H9 (cell line): ENCODE measurements at regions not wholly inside any gene's neighbourhood (a gene's known extent, or its start where the extent isn't known, plus 50 kb on each side); places are given as distances from the start of the nearest gene placed in this dataset.

ENCODE experiments used
- DNase-seq: peaks from one replicate; pipeline ENCODE4 v3.0.0-alpha.2; 2017
- H2AFZ ChIP-seq: one replicate; pipeline ENCODE4 v1.6.1; 2013; ENCODE audit warnings: mild to moderate bottlenecking, low read length, control low read depth, moderate library complexity
- H2AK5ac ChIP-seq: 2 replicates; pipeline ENCODE4 v1.6.1; 2013; ENCODE audit warnings: low read length, control low read depth, mixed read lengths; ENCODE audit not compliant: insufficient read length
- H2BK120ac ChIP-seq: one replicate; pipeline ENCODE4 v1.6.1; 2013; ENCODE audit warnings: low read depth, mild to moderate bottlenecking, low read length, control low read depth, inconsistent platforms; ENCODE audit not compliant: poor library complexity, severe bottlenecking
- H2BK12ac ChIP-seq: 2 replicates; pipeline ENCODE4 v1.6.1; 2013; ENCODE audit warnings: low read length, control low read depth, mixed read lengths, low read depth; ENCODE audit not compliant: insufficient read length
- H2BK15ac ChIP-seq: 2 replicates; pipeline ENCODE4 v1.6.1; 2013; ENCODE audit warnings: low read depth, low read length, control low read depth
- H2BK20ac ChIP-seq: one replicate; pipeline ENCODE4 v1.6.1; 2013; ENCODE audit warnings: low read depth, mild to moderate bottlenecking, low read length, control low read depth, inconsistent platforms; ENCODE audit not compliant: poor library complexity, severe bottlenecking
- H2BK5ac ChIP-seq: 2 replicates; pipeline ENCODE4 v1.6.1; 2013; ENCODE audit warnings: low read length, control low read depth, mixed read lengths; ENCODE audit not compliant: insufficient read length
- H3K14ac ChIP-seq: 2 replicates; pipeline ENCODE4 v1.6.1; 2013; ENCODE audit warnings: low read length, control low read depth; ENCODE audit not compliant: insufficient read depth
- H3K18ac ChIP-seq: 2 replicates; pipeline ENCODE4 v1.6.1; 2013; ENCODE audit warnings: low read depth, mild to moderate bottlenecking, mixed read lengths, low read length, control low read depth; ENCODE audit not compliant: insufficient read length
- H3K23ac ChIP-seq: 2 replicates; pipeline ENCODE4 v1.6.1; 2013; ENCODE audit warnings: low read length, control low read depth, mixed read lengths, low read depth; ENCODE audit not compliant: insufficient read length
- H3K23me2 ChIP-seq: 2 replicates; pipeline ENCODE4 v1.6.1; 2013; ENCODE audit warnings: low read depth, mild to moderate bottlenecking, mixed read lengths, low read length, control low read depth; ENCODE audit not compliant: insufficient read length, poor library complexity, severe bottlenecking
- H3K27ac ChIP-seq: 2 replicates; pipeline ENCODE4 v1.5.1; 2013; ENCODE audit warnings: low read length, control low read depth, mixed read lengths, low read depth; ENCODE audit not compliant: insufficient read length
- H3K27me3 ChIP-seq: 2 replicates; pipeline ENCODE4 v1.6.1; 2013; ENCODE audit warnings: low read length, control low read depth, inconsistent platforms; ENCODE audit not compliant: insufficient read depth
- H3K4ac ChIP-seq: 2 replicates; pipeline ENCODE4 v1.6.1; 2013; ENCODE audit warnings: low read depth, mild to moderate bottlenecking, control low read depth, inconsistent platforms, low read length, moderate library complexity
- H3K4me1 ChIP-seq: 2 replicates; pipeline ENCODE4 v1.6.1; 2013; ENCODE audit warnings: low read length, control low read depth, inconsistent platforms; ENCODE audit not compliant: insufficient read depth
- H3K4me2 ChIP-seq: 2 replicates; pipeline ENCODE4 v1.6.1; 2013; ENCODE audit warnings: low read length, control low read depth, mixed read lengths; ENCODE audit not compliant: insufficient read length, insufficient read depth
- H3K56ac ChIP-seq: 2 replicates; pipeline ENCODE4 v1.6.1; 2013; ENCODE audit warnings: low read depth, mild to moderate bottlenecking, mixed read lengths, low read length, control low read depth; ENCODE audit not compliant: insufficient read length
- H3K79me1 ChIP-seq: 2 replicates; pipeline ENCODE4 v1.6.1; 2013; ENCODE audit warnings: low read depth, mild to moderate bottlenecking, moderate library complexity, low read length, control low read depth, inconsistent platforms; ENCODE audit not compliant: insufficient read depth, poor library complexity, severe bottlenecking
- H3K79me2 ChIP-seq: 2 replicates; pipeline ENCODE4 v1.6.1; 2013; ENCODE audit warnings: low read length, control low read depth, inconsistent platforms; ENCODE audit not compliant: insufficient read depth
- H3K9ac ChIP-seq: 2 replicates; pipeline ENCODE4 v1.6.1; 2013; ENCODE audit warnings: low read length, control low read depth, mixed read lengths; ENCODE audit not compliant: insufficient read length; ENCODE audit errors: extremely low read depth
- H3K9me3 ChIP-seq: one replicate; pipeline ENCODE4 v1.6.1; 2013; ENCODE audit warnings: low read depth, low read length, inconsistent platforms; ENCODE audit not compliant: control insufficient read depth
- H3T11ph ChIP-seq: one replicate; pipeline ENCODE4 v1.6.1; 2013; ENCODE audit warnings: mild to moderate bottlenecking, low read length, control low read depth, inconsistent platforms
- H4K20me1 ChIP-seq: one replicate; pipeline ENCODE4 v1.6.1; 2013; ENCODE audit not compliant: control insufficient read depth, insufficient read length, insufficient read depth
- H4K5ac ChIP-seq: 2 replicates; pipeline ENCODE4 v1.6.1; 2013; ENCODE audit warnings: low read depth, mild to moderate bottlenecking, mixed read lengths, low read length, control low read depth; ENCODE audit not compliant: insufficient read length
- H4K8ac ChIP-seq: replicated peaks from 2 replicates; pipeline ENCODE4 v1.6.1; 2013; ENCODE audit warnings: low read length, control low read depth, mixed read lengths, low read depth; ENCODE audit not compliant: insufficient read length
- H4K91ac ChIP-seq: 2 replicates; pipeline ENCODE4 v1.6.1; 2013; ENCODE audit warnings: low read depth, mild to moderate bottlenecking, moderate library complexity, mixed read lengths, low read length, control low read depth; ENCODE audit not compliant: insufficient read length
- H3K27ac Mint-ChIP-seq, 3 experiments: 2 replicates in 2 of 3; 3 replicates in 1 of 3; pipeline ENCODE4 v1.8.0; 2020 to 2021; ENCODE audit warnings: mixed read lengths in 3 of 3, mild to moderate bottlenecking in 1 of 3, moderate library complexity in 1 of 3
- H3K27me3 Mint-ChIP-seq: 2 replicates; pipeline ENCODE4 v1.8.0; 2021; ENCODE audit warnings: low read depth, mild to moderate bottlenecking, moderate library complexity, mixed read lengths
- H3K36me3 Mint-ChIP-seq, 3 experiments: 2 replicates in 2 of 3; 3 replicates in 1 of 3; pipeline ENCODE4 v1.8.0; 2020 to 2021; ENCODE audit warnings: low read depth in 3 of 3, mixed read lengths in 3 of 3; ENCODE audit not compliant: insufficient read depth in 1 of 3
- H3K4me1 Mint-ChIP-seq, 2 experiments: 2 replicates each; pipeline ENCODE4 v1.8.0; 2020; ENCODE audit warnings: mixed read lengths in 2 of 2
- H3K4me3 Mint-ChIP-seq, 2 experiments: 2 replicates in 1 of 2; 3 replicates in 1 of 2; pipeline ENCODE4 v1.8.0; 2020 to 2021; ENCODE audit warnings: mild to moderate bottlenecking in 2 of 2, mixed read lengths in 2 of 2, moderate library complexity in 1 of 2
- H3K9me3 Mint-ChIP-seq, 2 experiments: 2 replicates in 1 of 2; 3 replicates in 1 of 2; pipeline ENCODE4 v1.8.0; 2020; ENCODE audit warnings: mild to moderate bottlenecking in 2 of 2, mixed read lengths in 2 of 2, moderate library complexity in 1 of 2
- WGBS: extraction: QIAGEN DNeasy Blood & Tissue Kit; methylation state at CpG from one replicate; pipeline ENCODE4 v1.1.7; 2013; ENCODE audit warnings: missing lambda C conversion rate, low lambda C conversion rate, mixed read lengths; ENCODE audit not compliant: insufficient read length; ENCODE audit errors: extremely low coverage; 5-methylcytosine and 5-hydroxymethylcytosine counted together
- TF ChIP-seq, protein P1 (sequence below): fragments of 200-600 bp; sonication (generic); conservative IDR thresholded peaks from 3 replicates; pipeline ENCODE4 v1.8.0; 2021; ENCODE audit warnings: antibody characterized with exemption, mild to moderate bottlenecking

GRCh38 chr5:3349704-3350565 lies 245.7 kb upstream of the IRX1 start:
- Histone ChIP-seq H3K79me2 (no peaks in the 10 kb centered on the region), H2BK5ac (no peak overlapping the region), H3K27ac (no peak overlapping the region), H3K9me3 (no peaks in the 10 kb centered on the region), H4K5ac (no peak overlapping the region), H2BK15ac (no peak overlapping the region), H3K4ac (no peak overlapping the region), H3K23me2 (no peaks in the 10 kb centered on the region), H3T11ph (no peak overlapping the region), H3K23ac (no peak overlapping the region), H3K79me1 (no peaks in the 10 kb centered on the region), H4K91ac (no peak overlapping the region), H3K27me3 (no peaks in the 10 kb centered on the region), H4K20me1 (no peaks in the 10 kb centered on the region), H2BK20ac (no peak overlapping the region), H2AK5ac (no peak overlapping the region), H3K4me1 (no peaks in the 10 kb centered on the region), H3K9ac (no peak overlapping the region), H3K18ac (no peak overlapping the region), H2AFZ (no peak overlapping the region), H3K56ac (no peak overlapping the region), H2BK120ac (no peak overlapping the region), H3K4me2 (no peak overlapping the region), H4K8ac (no peak overlapping the region), H3K14ac (no peak overlapping the region; the same call in 1 of the 2 replicates), H2BK12ac (no peak overlapping the region)
- peaks cover 0 to 4% (median 0%) of the 10 kb centered on the region in 3 experiments; a peak in 1 of 7 replicates for H3K36me3 Mint-ChIP-seq
- peaks cover 2% of the 10 kb centered on the region; the same call in 1 of the 2 replicates for H3K27me3 Mint-ChIP-seq
- H3K4me3 Mint-ChIP-seq = no peak overlapping the region
- peak; percentile 4 for DNase-seq
- peaks cover 8 to 11% of the 10 kb centered on the region in 2 experiments; a peak in 3 of 4 replicates for H3K4me1 Mint-ChIP-seq
- H3K27ac Mint-ChIP-seq = no peak overlapping the region; a peak in 1 of 7 replicates
- TF ChIP-seq, protein P1, sequence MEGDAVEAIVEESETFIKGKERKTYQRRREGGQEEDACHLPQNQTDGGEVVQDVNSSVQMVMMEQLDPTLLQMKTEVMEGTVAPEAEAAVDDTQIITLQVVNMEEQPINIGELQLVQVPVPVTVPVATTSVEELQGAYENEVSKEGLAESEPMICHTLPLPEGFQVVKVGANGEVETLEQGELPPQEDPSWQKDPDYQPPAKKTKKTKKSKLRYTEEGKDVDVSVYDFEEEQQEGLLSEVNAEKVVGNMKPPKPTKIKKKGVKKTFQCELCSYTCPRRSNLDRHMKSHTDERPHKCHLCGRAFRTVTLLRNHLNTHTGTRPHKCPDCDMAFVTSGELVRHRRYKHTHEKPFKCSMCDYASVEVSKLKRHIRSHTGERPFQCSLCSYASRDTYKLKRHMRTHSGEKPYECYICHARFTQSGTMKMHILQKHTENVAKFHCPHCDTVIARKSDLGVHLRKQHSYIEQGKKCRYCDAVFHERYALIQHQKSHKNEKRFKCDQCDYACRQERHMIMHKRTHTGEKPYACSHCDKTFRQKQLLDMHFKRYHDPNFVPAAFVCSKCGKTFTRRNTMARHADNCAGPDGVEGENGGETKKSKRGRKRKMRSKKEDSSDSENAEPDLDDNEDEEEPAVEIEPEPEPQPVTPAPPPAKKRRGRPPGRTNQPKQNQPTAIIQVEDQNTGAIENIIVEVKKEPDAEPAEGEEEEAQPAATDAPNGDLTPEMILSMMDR = no peak
- 0 out of 5 replicates have a peak, but pooled peaks cover 0 to 3% of the 10 kb centered on the region in 2 experiments for H3K9me3 Mint-ChIP-seq
- no CpG with 5 or more reads among the region's 10 CpGs for WGBS
